Endodermal cell (in vitro differentiated cells): ENCODE measurements at regions not wholly inside any gene's neighbourhood (a gene's known extent, or its start where the extent isn't known, plus 50 kb on each side); places are given as distances from the start of the nearest gene placed in this dataset.
"Not testable (repeated sequence)": the region's sequence is repeated elsewhere in the genome, so short reads cannot be mapped to it uniquely, and the experiment has no call there.

ENCODE experiments used
- DNase-seq: peaks from one replicate; pipeline ENCODE4 v3.0.0-alpha.2; 2017
- H3K27ac ChIP-seq: 2 replicates; pipeline ENCODE4 v1.5.1; 2013; ENCODE audit warnings: mild to moderate bottlenecking, low read depth, low read length, moderate library complexity
- H3K27me3 ChIP-seq: 2 replicates; pipeline ENCODE4 v1.6.1; 2013; ENCODE audit warnings: mild to moderate bottlenecking, low read length, moderate library complexity; ENCODE audit not compliant: insufficient read depth, control insufficient read depth, poor library complexity, severe bottlenecking
- H3K36me3 ChIP-seq: 2 replicates; pipeline ENCODE4 v1.7.0; 2013; ENCODE audit warnings: mild to moderate bottlenecking, low read length, moderate library complexity; ENCODE audit not compliant: control insufficient read depth, insufficient read depth
- H3K4me1 ChIP-seq: one replicate; pipeline ENCODE4 v1.7.0; 2013; ENCODE audit warnings: low read length; ENCODE audit not compliant: control insufficient read depth, insufficient read depth
- H3K4me3 ChIP-seq: 2 replicates; pipeline ENCODE4 v1.5.1; 2013; ENCODE audit warnings: mild to moderate bottlenecking, low read length, moderate library complexity
- H3K9ac ChIP-seq: 2 replicates; pipeline ENCODE4 v1.6.1; 2013; ENCODE audit warnings: mild to moderate bottlenecking, low read length, moderate library complexity; ENCODE audit not compliant: poor library complexity, severe bottlenecking; ENCODE audit errors: extremely low read depth
- H3K9me3 ChIP-seq: 2 replicates; pipeline ENCODE4 v1.6.1; 2013; ENCODE audit warnings: mild to moderate bottlenecking, low read length, moderate library complexity; ENCODE audit not compliant: control insufficient read depth
- H3K27ac Mint-ChIP-seq: 2 replicates; pipeline ENCODE4 v1.8.0; 2020; ENCODE audit warnings: mixed read lengths
- H3K27me3 Mint-ChIP-seq: 2 replicates; pipeline ENCODE4 v1.8.0; 2021; ENCODE audit warnings: mild to moderate bottlenecking, mixed read lengths; ENCODE audit not compliant: insufficient read depth
- H3K36me3 Mint-ChIP-seq: 2 replicates; pipeline ENCODE4 v1.8.0; 2020; ENCODE audit warnings: low read depth, mixed read lengths
- H3K4me1 Mint-ChIP-seq: 2 replicates; pipeline ENCODE4 v1.8.0; 2020; ENCODE audit warnings: mixed read lengths
- H3K4me3 Mint-ChIP-seq: 2 replicates; pipeline ENCODE4 v1.8.0; 2020; ENCODE audit warnings: mild to moderate bottlenecking, moderate library complexity, mixed read lengths
- H3K9me3 Mint-ChIP-seq: 2 replicates; pipeline ENCODE4 v1.8.0; 2020; ENCODE audit warnings: mild to moderate bottlenecking, mixed read lengths
- WGBS, 2 experiments: methylation state at CpG; one replicate each; pipeline versions ENCODE4 v1.1.5 to v1.1.7; 2013; ENCODE audit warnings: missing lambda C conversion rate in 2 of 2, mixed read lengths in 1 of 2; ENCODE audit not compliant: insufficient coverage in 1 of 2, insufficient read length in 1 of 2; 5-methylcytosine and 5-hydroxymethylcytosine counted together
- TF ChIP-seq, protein P1 (sequence below): fragments of 200-600 bp; sonication (generic); conservative IDR thresholded peaks from 2 replicates; pipeline ENCODE4 v1.5.0; 2021; ENCODE audit warnings: antibody characterized with exemption, mild to moderate bottlenecking

DNA sequence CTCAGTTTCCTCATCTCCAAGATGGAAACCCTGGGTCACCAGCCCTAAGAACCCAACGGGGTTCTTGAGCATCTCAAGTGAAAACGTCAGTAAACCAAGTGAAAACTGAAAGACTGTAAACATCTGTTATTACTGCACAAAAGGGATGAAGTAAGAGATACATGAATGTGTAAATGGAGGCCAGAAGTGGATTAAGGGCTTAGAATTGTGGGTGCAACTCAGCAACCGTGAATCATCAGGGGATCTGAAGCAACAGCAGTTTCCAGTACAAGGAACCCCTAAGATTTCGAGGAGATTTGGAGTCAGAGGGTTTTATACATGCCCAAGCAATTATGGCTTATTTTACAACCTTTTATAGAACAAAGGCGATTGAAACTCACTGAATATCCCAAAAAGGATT is 95.7 kb upstream of the SVIL start:
- no peak for DNase-seq
- H3K27ac Mint-ChIP-seq = no peak overlapping the region
- Histone ChIP-seq H3K36me3 (peaks cover 7% of the 10 kb centered on the region), H3K27ac (no peak overlapping the region), H3K4me1 (peaks cover 4% of the 10 kb centered on the region), H3K4me3 (no peak overlapping the region), H3K9ac (no peak overlapping the region), H3K27me3 (no peaks in the 10 kb centered on the region), H3K9me3 (peaks cover 4% of the 10 kb centered on the region)
- 84 to 97% methylated on average over 4 to 5 of the region's 5 CpGs for WGBS, 2 experiments
- H3K4me3 Mint-ChIP-seq = no peak overlapping the region
- H3K4me1 Mint-ChIP-seq = peaks cover 23% of the 10 kb centered on the region
- TF ChIP-seq, protein P1, sequence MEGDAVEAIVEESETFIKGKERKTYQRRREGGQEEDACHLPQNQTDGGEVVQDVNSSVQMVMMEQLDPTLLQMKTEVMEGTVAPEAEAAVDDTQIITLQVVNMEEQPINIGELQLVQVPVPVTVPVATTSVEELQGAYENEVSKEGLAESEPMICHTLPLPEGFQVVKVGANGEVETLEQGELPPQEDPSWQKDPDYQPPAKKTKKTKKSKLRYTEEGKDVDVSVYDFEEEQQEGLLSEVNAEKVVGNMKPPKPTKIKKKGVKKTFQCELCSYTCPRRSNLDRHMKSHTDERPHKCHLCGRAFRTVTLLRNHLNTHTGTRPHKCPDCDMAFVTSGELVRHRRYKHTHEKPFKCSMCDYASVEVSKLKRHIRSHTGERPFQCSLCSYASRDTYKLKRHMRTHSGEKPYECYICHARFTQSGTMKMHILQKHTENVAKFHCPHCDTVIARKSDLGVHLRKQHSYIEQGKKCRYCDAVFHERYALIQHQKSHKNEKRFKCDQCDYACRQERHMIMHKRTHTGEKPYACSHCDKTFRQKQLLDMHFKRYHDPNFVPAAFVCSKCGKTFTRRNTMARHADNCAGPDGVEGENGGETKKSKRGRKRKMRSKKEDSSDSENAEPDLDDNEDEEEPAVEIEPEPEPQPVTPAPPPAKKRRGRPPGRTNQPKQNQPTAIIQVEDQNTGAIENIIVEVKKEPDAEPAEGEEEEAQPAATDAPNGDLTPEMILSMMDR = no peak
- H3K27me3 Mint-ChIP-seq = peaks cover 16% of the 10 kb centered on the region
- H3K36me3 Mint-ChIP-seq = no peaks in the 10 kb centered on the region
- H3K9me3 Mint-ChIP-seq = no peaks in the 10 kb centered on the region

DNA sequence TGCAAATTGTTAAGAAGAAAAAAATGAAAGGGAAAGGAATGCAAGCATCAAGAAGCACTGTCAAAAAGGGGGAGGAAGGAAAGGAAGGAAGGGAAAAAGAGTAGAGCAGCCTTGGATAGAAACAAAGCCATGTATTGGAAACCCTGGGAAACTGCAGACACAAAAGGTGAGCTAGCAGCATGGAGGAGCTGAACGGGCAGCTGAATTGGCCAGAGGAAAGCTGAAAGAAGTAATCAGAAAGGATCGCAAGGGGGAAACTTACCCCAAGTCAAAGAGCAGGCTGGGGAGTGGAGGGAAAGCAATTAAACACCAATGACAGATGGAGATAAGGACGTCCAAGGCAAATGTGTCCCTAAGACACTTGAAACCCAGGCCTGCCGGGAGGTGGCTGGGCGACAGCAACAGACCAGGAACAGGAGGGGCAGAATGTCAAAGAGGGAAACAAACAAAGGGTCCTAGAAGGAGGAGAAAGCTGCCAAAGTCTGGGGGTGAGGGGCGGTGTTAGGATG is 93.8 kb upstream of the SVIL start:
- no peaks in the 10 kb centered on the region for H3K4me1 ChIP-seq
- H3K9me3 ChIP-seq = peaks cover 4% of the 10 kb centered on the region
- peak overlapping the region; percentile 95 for H3K27ac ChIP-seq
- Mint-ChIP-seq H3K36me3 (no peaks in the 10 kb centered on the region), H3K4me3 (no peak overlapping the region), H3K4me1 (peaks cover 25% of the 10 kb centered on the region), H3K27me3 (peaks cover 5% of the 10 kb centered on the region), H3K27ac (peak overlapping the region; percentile 8), H3K9me3 (peaks cover 2% of the 10 kb centered on the region)
- WGBS, 2 experiments = 29 to 46% methylated on average over 2 to 6 of the region's 6 CpGs
- peak overlapping the region; percentile 18 for H3K4me3 ChIP-seq
- H3K36me3 ChIP-seq = peaks cover 7% of the 10 kb centered on the region
- TF ChIP-seq, protein P1 = no peak
- no peaks in the 10 kb centered on the region for H3K27me3 ChIP-seq
- DNase-seq = no peak
- H3K9ac ChIP-seq = no peak overlapping the region

DNA sequence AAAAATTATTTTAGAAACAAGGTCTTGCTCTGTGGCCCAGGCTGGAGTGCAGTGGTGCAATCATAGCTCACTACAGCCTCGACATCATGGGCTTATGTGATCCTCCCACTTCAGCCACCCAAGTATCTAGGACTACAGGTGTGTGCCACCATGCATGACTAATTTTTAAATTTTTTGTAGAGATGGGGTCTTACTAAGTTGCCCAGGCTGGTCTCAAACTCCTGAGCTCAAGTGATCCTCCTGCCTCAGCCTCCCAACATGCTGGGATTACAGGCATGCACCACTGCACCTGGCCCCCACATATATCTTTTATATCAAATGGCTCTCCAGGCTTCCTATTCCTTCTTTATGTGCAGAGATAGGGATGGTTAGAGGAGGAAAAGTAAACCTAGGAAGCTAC is 91.2 kb upstream of the SVIL start:
- not testable (repeated sequence) for H3K36me3 Mint-ChIP-seq, H3K27ac ChIP-seq, DNase-seq, H3K27me3 Mint-ChIP-seq, H3K27ac Mint-ChIP-seq, H3K9me3 Mint-ChIP-seq, H3K9ac ChIP-seq, H3K4me1 ChIP-seq, H3K36me3 ChIP-seq, H3K4me3 Mint-ChIP-seq, H3K4me3 ChIP-seq, H3K27me3 ChIP-seq
- WGBS, 2 experiments = 100% methylated on average over 1 of the region's 1 CpG
- peaks cover 20% of the 10 kb centered on the region for H3K4me1 Mint-ChIP-seq
- H3K9me3 ChIP-seq = peaks cover 16% of the 10 kb centered on the region

DNA sequence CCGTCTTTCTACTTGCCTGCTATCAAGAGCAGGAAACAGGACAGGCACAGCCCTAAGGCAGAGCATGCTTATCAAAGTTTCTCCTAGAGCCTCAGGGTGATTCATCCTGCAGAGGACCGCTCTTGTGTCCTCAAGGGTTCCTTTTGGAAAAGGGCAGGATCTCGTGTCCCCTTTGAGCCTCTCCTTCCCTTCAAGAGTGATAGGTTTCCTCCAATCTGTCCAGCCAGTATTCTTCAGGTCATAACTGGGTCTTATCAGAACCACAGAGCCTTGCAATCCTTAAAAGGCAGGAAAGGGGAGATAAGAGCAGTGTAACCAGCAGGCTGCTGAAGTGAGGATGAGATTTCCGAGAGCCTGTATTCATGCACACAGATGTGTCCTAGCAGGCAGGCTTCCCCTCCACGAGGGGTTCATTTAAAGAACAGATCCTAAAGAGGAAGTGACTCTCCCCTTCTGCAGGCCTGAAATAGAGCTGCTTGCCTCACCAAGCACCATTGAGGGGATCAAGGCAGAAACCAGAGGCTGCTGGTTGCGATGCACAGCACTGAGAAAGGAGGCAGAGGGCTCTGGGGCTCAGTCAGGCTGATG is 90.5 kb upstream of the SVIL start:
- TF ChIP-seq, protein P1 = no peak
- Histone ChIP-seq H3K4me3 (no peak overlapping the region), H3K27ac (peak overlapping the region; percentile 32), H3K4me1 (no peaks in the 10 kb centered on the region), H3K36me3 (peaks cover 6% of the 10 kb centered on the region), H3K27me3 (no peaks in the 10 kb centered on the region), H3K9ac (no peak overlapping the region), H3K9me3 (peaks cover 21% of the 10 kb centered on the region)
- H3K4me1 Mint-ChIP-seq = peaks cover 19% of the 10 kb centered on the region
- WGBS, 2 experiments = 75 to 83% methylated on average over 6 of the region's 6 CpGs
- DNase-seq = no peak
- peaks cover 9% of the 10 kb centered on the region for H3K9me3 Mint-ChIP-seq
- H3K36me3 Mint-ChIP-seq = peaks cover 2% of the 10 kb centered on the region
- H3K27me3 Mint-ChIP-seq = no peaks in the 10 kb centered on the region
- no peak overlapping the region for H3K4me3 Mint-ChIP-seq
- H3K27ac Mint-ChIP-seq = peak overlapping the region; percentile 52
